A673 (cell line): ENCODE measurements at regions not wholly inside any gene's neighbourhood (a gene's known extent, or its start where the extent isn't known, plus 50 kb on each side); places are given as distances from the start of the nearest gene placed in this dataset.

Source experiments
- EZH2 ChIP-seq: fragments of 200-600 bp; sonication (generic); IDR thresholded peaks from 2 replicates; pipeline ENCODE4 v1.6.1; 2017; ENCODE audit warnings: borderline replicate concordance, low read depth, mild to moderate bottlenecking, mixed read lengths, antibody characterized with exemption, low read length; ENCODE audit not compliant: poor library complexity, severe bottlenecking
- TF ChIP-seq, protein P1 (sequence below): fragments of 300-800, 200-600 bp; sonication (generic); conservative IDR thresholded peaks from 2 replicates; pipeline ENCODE4 v1.5.1; 2017; ENCODE audit warnings: low read depth, mild to moderate bottlenecking, antibody characterized with exemption, low read length, moderate library complexity, mixed read lengths

DNA sequence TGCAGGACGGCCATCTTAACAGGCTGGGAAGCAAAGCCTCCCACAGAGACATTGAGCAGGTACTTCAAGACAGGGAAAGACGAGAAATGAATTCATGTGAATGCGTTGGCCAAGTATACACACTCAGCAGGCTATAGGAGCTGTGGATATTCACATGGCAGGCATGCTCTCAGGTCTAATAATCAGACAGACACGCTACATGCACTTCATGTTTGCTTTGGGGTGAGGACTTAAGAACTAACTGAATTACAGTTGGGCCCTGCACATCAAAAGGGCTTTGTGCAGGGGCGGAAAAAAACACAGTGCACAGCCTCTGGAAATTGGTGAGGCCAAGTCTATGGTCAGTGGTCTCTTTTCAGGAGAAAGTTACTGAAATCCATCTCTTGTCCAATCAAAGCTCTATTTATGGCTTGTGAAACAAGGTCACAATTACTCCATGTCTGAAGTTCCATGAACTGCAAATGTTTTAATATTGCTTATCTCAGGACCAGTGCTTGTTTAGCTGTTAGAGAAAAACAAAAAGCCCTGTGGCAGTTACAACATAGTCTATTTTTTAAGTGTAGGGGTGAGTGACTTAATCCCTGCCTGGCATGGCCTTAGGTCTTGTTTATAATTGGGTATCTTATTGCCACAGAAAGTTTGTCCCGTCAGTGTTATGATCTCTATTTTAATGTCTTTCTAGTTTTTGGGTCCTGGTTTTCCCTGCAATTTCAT is 100.6 kb upstream of the GOLGA6L6 start:
- TF ChIP-seq, protein P1, sequence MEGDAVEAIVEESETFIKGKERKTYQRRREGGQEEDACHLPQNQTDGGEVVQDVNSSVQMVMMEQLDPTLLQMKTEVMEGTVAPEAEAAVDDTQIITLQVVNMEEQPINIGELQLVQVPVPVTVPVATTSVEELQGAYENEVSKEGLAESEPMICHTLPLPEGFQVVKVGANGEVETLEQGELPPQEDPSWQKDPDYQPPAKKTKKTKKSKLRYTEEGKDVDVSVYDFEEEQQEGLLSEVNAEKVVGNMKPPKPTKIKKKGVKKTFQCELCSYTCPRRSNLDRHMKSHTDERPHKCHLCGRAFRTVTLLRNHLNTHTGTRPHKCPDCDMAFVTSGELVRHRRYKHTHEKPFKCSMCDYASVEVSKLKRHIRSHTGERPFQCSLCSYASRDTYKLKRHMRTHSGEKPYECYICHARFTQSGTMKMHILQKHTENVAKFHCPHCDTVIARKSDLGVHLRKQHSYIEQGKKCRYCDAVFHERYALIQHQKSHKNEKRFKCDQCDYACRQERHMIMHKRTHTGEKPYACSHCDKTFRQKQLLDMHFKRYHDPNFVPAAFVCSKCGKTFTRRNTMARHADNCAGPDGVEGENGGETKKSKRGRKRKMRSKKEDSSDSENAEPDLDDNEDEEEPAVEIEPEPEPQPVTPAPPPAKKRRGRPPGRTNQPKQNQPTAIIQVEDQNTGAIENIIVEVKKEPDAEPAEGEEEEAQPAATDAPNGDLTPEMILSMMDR = no peak
- TF ChIP-seq EZH2 = no peak
